LNCaP clone FGC (cell line): ENCODE measurements at regions not wholly inside any gene's neighbourhood (a gene's known extent, or its start where the extent isn't known, plus 50 kb on each side); places are given as distances from the start of the nearest gene placed in this dataset.

Experiments used
- DNase-seq: peaks from one replicate; pipeline ENCODE4 v3.0.0-alpha.2; 2011; ENCODE audit warnings: low read depth
- H3K4me3 ChIP-seq: 2 replicates; pipeline ENCODE4 v1.5.1; 2011; ENCODE audit warnings: mild to moderate bottlenecking, low read depth, low read length, control low read depth
- CTCF ChIP-seq: IDR thresholded peaks from 2 replicates; pipeline ENCODE4 v1.5.1; 2012; ENCODE audit warnings: mild to moderate bottlenecking; ENCODE audit not compliant: control insufficient read depth, insufficient read depth; ENCODE audit errors: extremely low read depth

GRCh38 chr15:77685082-77685815, 52.5 kb upstream of the LINGO1 start:
- no peak overlapping the region for H3K4me3 ChIP-seq
- no peak for TF ChIP-seq CTCF
- DNase-seq = no peak

GRCh38 chr15:77684341-77685081, 51.8 kb upstream of the LINGO1 start:
- H3K4me3 ChIP-seq = no peak overlapping the region
- no peak for DNase-seq
- TF ChIP-seq CTCF = no peak

- no peak for DNase-seq
- no peak overlapping the region for H3K4me3 ChIP-seq
- no peak for TF ChIP-seq CTCF
These were observed 49.9 kb upstream of the LINGO1 start for GRCh38 chr15:77682564-77682963.
